KMS-11 (cell line): ENCODE measurements at regions not wholly inside any gene's neighbourhood (a gene's known extent, or its start where the extent isn't known, plus 50 kb on each side); places are given as distances from the start of the nearest gene placed in this dataset.

Experiments
- H2AFZ ChIP-seq: fragments of 200-600 bp; sonication (generic); 2 replicates; pipeline ENCODE4 v1.6.1; 2016; ENCODE audit warnings: antibody characterized with exemption, mixed run types, low read depth
- H3K27ac ChIP-seq: fragments of 200-600 bp; sonication (generic); 2 replicates; pipeline ENCODE4 v1.6.1; 2016; ENCODE audit warnings: mild to moderate bottlenecking, mixed run types
- H3K27me3 ChIP-seq: fragments of 200-600 bp; sonication (generic); 2 replicates; pipeline ENCODE4 v1.6.1; 2017; ENCODE audit warnings: mild to moderate bottlenecking, low read depth, mixed run types, moderate library complexity; ENCODE audit not compliant: insufficient read depth
- H3K36me3 ChIP-seq: fragments of 200-600 bp; sonication (generic); 2 replicates; pipeline ENCODE4 v1.6.1; 2017; ENCODE audit warnings: mild to moderate bottlenecking, mixed run types; ENCODE audit not compliant: insufficient read depth
- H3K4me1 ChIP-seq: fragments of 200-600 bp; sonication (generic); 2 replicates; pipeline ENCODE4 v1.6.1; 2016; ENCODE audit warnings: mild to moderate bottlenecking, low read depth, mixed run types; ENCODE audit not compliant: poor library complexity, severe bottlenecking
- H3K4me2 ChIP-seq: fragments of 200-600 bp; sonication (generic); 2 replicates; pipeline ENCODE4 v1.7.0; 2016; ENCODE audit warnings: mild to moderate bottlenecking, mixed run types
- H3K4me3 ChIP-seq: fragments of 200-600 bp; sonication (generic); IDR thresholded peaks from 2 replicates; pipeline ENCODE4 v1.6.1; 2017; ENCODE audit warnings: low read depth, low read length, mixed read lengths; ENCODE audit not compliant: insufficient read depth
- H3K79me2 ChIP-seq: fragments of 200-600 bp; sonication (generic); 2 replicates; pipeline ENCODE4 v1.6.1; 2016; ENCODE audit warnings: low read depth, mixed run types; ENCODE audit not compliant: insufficient read depth
- H3K9ac ChIP-seq: fragments of 200-600 bp; sonication (generic); 2 replicates; pipeline ENCODE4 v1.6.1; 2016; ENCODE audit warnings: mild to moderate bottlenecking, mixed run types
- H4K20me1 ChIP-seq: fragments of 200-600 bp; sonication (generic); 2 replicates; pipeline ENCODE4 v1.6.1; 2016; ENCODE audit warnings: mild to moderate bottlenecking, mixed run types; ENCODE audit not compliant: insufficient read depth
- CTCF ChIP-seq: fragments of 200-600 bp; sonication (generic); conservative IDR thresholded peaks from 2 replicates; pipeline ENCODE4 v1.6.1; 2017; ENCODE audit warnings: low read depth, mild to moderate bottlenecking, antibody characterized with exemption, low read length, moderate library complexity, mixed read lengths

- Histone ChIP-seq H3K36me3 (no peaks in the 10 kb centered on the region), H3K4me2 (no peak overlapping the region), H2AFZ (no peak overlapping the region), H3K27ac (no peak overlapping the region), H3K9ac (no peak overlapping the region), H4K20me1 (no peaks in the 10 kb centered on the region), H3K4me3 (no peak overlapping the region), H3K79me2 (no peaks in the 10 kb centered on the region), H3K27me3 (no peaks in the 10 kb centered on the region), H3K4me1 (no peaks in the 10 kb centered on the region)
- no peak for TF ChIP-seq CTCF
Measured at GRCh38 chr4:23981328-23981727, 91.5 kb upstream of the PPARGC1A start.

- Histone ChIP-seq H3K9ac (no peak overlapping the region), H3K79me2 (no peaks in the 10 kb centered on the region), H3K4me2 (no peak overlapping the region), H3K4me3 (no peak overlapping the region), H3K36me3 (no peaks in the 10 kb centered on the region), H2AFZ (no peak overlapping the region), H3K27me3 (no peaks in the 10 kb centered on the region), H3K27ac (no peak overlapping the region), H3K4me1 (no peaks in the 10 kb centered on the region), H4K20me1 (no peaks in the 10 kb centered on the region)
- no peak for TF ChIP-seq CTCF
Measured at GRCh38 chr4:23979534-23979933, 89.7 kb upstream of the PPARGC1A start.

GRCh38 chr4:23978002-23978401 lies 88.2 kb upstream of the PPARGC1A start:
- TF ChIP-seq CTCF, result no peak

GRCh38 chr4:23976423-23976822 lies 86.6 kb upstream of the PPARGC1A start:
- Histone ChIP-seq H3K79me2 (no peaks in the 10 kb centered on the region), H3K4me2 (no peak overlapping the region), H3K4me1 (peaks cover 30% of the 10 kb centered on the region), H3K9ac (no peak overlapping the region), H3K4me3 (no peak overlapping the region), H4K20me1 (no peaks in the 10 kb centered on the region), H3K27ac (no peak overlapping the region), H3K36me3 (no peaks in the 10 kb centered on the region), H2AFZ (no peak overlapping the region), H3K27me3 (no peaks in the 10 kb centered on the region)
- no peak for TF ChIP-seq CTCF

More at GRCh38 chr4:23978002-23978401, 88.2 kb upstream of the PPARGC1A start:
- H3K36me3 ChIP-seq, result no peaks in the 10 kb centered on the region
- no peak overlapping the region for H3K9ac ChIP-seq
- no peak overlapping the region for H2AFZ ChIP-seq
- H3K79me2 ChIP-seq, result no peaks in the 10 kb centered on the region
- no peak overlapping the region for H3K4me3 ChIP-seq
- H4K20me1 ChIP-seq, result no peaks in the 10 kb centered on the region
- H3K27me3 ChIP-seq, result no peaks in the 10 kb centered on the region
- no peak overlapping the region for H3K27ac ChIP-seq
- no peak overlapping the region for H3K4me2 ChIP-seq
- peaks cover 14% of the 10 kb centered on the region for H3K4me1 ChIP-seq
